GM20431 (cell line): ENCODE measurements at regions not wholly inside any gene's neighbourhood (a gene's known extent, or its start where the extent isn't known, plus 50 kb on each side); places are given as distances from the start of the nearest gene placed in this dataset.
"Not testable (repeated sequence)": the region's sequence is repeated elsewhere in the genome, so short reads cannot be mapped to it uniquely, and the experiment has no call there.

Experiments used
- in situ Hi-C: fragments of 300-500 bp; cut with MseI, MboI; formaldehyde crosslinking; loops from one replicate; pipeline ENCODE4 v1.15.0; 2020; ENCODE audit warnings: low sequenced_read_pairs; ENCODE audit not compliant: unreplicated experiment

GRCh38 chr7:106369352-106369751, 84.6 kb upstream of the NAMPT start:
- in situ Hi-C loops: no loop called here

DNA sequence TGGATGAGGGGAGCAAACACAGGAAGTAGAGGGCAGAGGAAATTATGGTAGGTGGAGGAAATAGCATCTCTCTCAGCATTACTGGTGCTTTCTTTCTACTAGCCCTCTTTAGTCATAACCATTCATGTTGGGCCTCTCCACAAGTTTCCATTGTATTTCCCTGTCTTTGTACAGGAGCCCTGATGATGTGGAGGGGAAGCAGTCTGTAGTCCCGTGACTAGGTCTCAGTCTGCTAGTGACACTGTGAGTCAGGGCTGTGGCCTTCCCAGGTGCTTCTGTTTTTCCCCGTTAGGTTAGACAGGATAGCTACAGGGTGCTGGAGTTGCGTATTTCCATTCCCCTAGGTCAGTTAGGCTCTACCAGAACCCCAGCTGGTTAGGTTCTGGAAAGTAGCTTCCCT, 82.9 kb upstream of the NAMPT start:
- in situ Hi-C loops: no loop called here

DNA sequence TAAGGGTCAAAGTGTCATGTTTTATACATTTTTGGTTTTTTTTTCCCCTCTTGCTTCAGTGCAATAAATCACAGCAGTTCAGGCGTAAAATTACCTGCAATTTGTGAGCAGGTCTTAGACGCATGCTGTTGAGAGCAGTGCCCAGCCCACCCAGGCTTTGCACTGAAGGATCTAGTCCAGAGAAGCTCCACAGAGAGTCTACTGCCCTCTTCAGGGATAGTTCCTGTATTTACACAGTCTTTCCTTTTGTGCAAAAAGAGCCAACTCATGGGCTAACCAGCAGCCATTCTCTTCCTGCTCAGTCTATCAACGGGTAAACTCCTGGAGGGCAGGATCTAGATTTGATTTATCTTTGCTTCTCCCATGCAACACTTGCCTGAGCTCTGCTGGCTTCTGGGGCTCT, 82.2 kb upstream of the NAMPT start:
- in situ Hi-C loops: no loop called here

DNA sequence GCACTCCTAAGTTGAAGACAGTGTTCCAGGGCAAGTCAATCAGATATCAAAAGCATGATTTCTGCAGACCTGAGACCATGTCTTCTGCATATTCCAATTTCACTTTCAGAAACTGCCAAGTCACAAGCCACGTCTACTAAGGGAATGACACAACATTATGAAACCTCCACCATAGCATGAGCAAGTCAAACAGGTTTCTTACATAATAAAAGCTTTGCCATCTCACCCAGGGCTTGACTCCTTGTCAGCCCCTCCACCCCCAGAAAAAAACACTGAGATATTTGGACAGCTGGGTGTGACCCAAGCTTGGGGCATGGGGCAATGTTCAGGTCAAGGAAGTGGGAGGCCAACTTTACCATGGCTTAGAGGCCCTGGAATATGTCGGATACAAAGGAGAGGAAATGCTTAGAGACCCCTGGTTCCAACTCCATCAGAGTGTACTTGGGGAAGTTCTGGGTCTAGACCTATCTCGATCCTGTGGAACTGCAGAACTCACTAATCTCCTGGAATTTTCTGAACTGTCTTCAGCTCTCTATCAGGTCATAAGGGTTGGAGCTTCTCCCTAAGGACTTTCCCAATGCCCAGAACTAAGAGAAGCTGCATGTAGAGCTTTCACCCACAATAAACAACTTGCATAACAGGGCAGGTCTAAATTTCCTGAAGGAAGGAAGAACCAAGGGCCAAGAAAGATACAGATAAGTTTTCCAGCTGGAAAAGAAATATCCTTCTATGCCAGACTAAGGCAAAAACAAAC, 80.6 kb upstream of the NAMPT start:
- in situ Hi-C loops: no loop called here

DNA sequence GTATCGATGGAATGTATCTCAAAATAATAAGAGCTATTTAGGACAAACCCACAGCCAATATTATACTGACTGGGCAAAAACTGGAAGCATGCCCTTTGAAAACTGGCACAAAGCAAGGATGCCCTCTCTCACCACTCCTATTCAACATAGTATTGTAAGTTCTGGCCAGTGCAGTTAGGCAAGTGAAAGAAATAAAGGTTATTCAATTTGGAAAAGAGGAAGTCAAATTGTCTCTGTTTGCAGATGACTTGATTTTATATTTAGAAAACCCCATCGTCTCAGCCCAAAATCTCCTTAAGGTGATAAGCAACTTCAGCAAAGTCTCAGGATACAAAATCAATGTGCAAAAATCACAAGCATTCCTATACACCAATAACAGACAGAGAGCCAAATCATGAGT, 77.7 kb upstream of the NAMPT start:
- in situ Hi-C loops: not testable (repeated sequence)

GRCh38 chr7:106358103-106358663, 73.4 kb upstream of the NAMPT start:
- in situ Hi-C loops: no loop called here

- in situ Hi-C loops: no loop called here
Observed at GRCh38 chr7:106357675-106358074, 72.9 kb upstream of the NAMPT start.

- in situ Hi-C loops: no loop called here
Observed at GRCh38 chr7:106354822-106355221, 70.0 kb upstream of the NAMPT start.

DNA sequence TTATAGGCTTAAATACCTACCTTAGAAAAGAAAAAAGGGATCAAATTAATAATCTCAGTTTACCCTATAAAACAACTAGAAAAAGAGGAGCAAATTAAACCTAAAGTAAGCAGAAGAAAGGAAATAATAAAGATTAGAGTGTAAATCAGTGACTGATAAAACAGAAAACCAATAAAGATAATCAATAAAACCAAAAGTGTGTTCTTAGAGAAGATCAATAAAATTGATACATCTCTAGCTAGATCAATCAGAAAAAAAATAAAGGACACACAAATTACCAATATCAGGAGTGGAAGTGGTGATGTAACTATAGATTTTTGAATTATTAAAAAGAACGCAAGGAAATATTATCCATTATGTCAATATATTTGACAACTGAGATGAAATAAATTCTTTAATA, 69.2 kb upstream of the NAMPT start:
- in situ Hi-C loops: no loop called here

- in situ Hi-C loops: no loop called here
Observed at GRCh38 chr7:106348231-106348630, 63.4 kb upstream of the NAMPT start.

DNA sequence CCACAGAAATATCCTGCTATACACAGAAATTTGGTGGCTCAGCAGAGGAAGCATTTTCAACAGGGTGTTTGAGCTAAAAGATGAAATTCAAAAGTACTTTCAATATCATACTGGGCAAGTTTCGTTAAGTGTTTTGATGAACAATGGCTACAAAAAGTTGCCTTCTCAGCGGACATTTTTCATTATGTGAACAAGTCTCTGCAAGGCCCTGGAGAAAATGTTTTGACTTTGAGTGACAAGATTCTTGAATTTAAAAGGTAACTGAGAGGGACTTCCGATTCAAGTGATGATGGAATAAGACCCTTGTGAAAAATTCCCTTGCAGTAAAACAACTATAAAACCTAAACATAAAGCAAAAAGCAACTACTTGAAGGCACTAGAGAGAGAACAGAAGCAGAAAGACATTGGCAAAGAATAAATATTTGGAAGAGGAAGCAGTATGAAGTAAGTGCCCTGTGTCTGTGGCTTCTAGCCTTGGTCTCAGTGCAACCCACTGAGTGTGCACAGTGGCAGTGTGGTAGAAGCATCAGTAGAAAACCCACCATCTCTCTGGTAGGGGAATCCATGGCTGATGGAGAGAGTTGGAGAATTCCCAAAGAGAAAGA, 62.5 kb upstream of the NAMPT start:
- in situ Hi-C loops: no loop called here

GRCh38 chr7:106346678-106347217, 62.0 kb upstream of the NAMPT start:
- in situ Hi-C loops: no loop called here

DNA sequence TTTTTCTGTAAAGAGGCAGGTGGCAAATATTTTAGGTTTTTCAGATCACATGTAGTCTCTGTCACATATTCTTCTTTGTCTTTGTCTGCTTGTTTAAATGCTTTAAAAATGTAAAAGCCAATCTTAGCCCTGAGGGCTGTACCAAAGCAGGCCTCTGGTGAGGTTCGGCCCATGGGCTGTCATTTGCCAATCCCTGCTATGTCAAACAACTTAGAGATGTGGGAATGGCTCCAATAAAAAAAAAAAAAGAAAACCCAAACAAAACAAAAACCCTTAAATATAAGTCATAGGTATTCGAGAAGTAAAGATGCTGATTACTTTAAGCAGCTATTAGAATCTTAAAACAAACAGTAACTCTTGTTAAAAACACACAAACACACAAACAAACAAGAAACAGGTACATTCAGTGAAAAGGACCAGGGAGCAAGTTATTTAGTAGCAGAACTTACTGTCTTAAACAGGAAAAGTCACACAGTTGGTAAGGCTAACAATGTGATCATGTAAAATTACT, 61.4 kb upstream of the NAMPT start:
- in situ Hi-C loops: no loop called here

GRCh38 chr7:106345421-106346166, 60.8 kb upstream of the NAMPT start:
- in situ Hi-C loops: no loop called here

DNA sequence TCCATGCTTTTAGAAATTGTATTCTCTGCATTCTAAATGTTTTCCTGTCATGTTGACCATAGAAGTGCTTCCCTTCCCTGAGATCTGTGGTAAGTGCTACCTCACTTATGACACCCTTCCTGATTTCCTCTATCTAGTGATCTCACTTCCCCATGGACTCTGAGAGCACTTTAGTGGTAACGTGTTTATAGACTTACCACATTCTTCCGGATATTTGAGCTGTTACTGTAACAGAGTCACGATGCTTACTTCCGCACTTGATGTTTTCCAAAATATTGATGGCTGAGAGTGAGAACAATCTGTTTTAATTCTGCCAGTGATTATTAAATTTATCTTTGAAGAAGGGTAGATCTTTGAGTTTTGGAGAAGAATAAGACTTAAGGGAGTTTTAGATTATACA, 60.1 kb upstream of the NAMPT start:
- in situ Hi-C loops: no loop called here

DNA sequence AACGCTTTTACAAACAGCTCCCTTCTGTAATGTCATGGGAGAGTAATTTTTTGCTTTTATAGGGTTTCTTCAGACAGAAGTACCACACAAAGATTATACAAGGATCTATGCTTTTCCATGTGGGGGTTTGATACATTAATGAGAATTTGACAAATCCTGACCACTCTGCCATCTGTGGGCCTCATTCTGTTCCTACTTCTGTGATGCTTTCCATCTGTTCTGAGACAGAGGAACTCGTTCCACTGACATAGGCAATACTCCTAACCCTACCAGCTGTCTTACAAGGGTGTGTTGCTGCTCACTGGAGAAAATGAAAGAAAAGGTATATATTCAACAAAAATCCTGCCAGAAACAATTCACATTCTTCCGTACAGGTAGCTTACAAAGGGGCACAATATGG, 59.4 kb upstream of the NAMPT start:
- in situ Hi-C loops: no loop called here

- in situ Hi-C loops: not testable (repeated sequence)
Observed at GRCh38 chr7:106342049-106342448, 57.3 kb upstream of the NAMPT start.

DNA sequence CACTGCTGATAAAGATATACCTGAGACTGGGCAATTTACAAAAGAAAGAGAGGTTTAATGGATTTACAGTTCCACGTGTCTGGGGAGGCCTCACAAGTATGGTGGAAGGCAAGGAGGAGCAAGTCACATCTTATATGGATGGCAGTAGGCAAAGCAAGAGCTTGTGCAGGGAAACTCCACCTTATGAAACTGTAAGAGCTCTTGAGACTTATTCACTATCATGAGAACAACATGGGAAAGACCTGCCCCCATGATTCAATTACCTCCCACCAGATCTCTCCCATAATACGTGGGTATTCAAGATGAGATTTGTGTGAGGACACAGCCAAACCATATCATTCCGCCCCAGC, 55.4 kb upstream of the NAMPT start:
- in situ Hi-C loops: not testable (repeated sequence)

- in situ Hi-C loops: no loop called here
Observed at GRCh38 chr7:106339513-106340246, 54.9 kb upstream of the NAMPT start.

DNA sequence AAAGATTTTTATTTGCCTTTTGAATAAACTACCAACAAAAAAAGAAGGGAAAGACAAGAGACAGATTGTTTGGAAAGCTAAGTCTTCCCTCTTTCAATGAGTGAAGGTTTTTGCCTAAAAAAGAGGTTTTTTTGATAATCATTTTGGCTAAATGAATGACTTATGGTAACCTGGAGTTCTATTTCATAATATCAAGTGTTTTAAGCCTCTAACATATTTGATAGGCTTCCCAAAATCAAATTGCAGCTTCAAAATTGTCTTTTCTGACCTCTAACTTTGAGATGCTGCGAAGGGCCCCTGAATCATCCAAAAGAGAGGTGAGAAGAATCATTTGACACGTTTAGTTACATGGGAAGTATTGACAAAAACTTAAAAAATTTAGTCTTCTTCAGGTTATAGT, 53.0 kb upstream of the NAMPT start:
- in situ Hi-C loops: no loop called here
